ENCODE measurements at regions not wholly inside any gene's neighbourhood (a gene's known extent, or its start where the extent isn't known, plus 50 kb on each side); places are given as distances from the start of the nearest gene placed in this dataset.

DNA sequence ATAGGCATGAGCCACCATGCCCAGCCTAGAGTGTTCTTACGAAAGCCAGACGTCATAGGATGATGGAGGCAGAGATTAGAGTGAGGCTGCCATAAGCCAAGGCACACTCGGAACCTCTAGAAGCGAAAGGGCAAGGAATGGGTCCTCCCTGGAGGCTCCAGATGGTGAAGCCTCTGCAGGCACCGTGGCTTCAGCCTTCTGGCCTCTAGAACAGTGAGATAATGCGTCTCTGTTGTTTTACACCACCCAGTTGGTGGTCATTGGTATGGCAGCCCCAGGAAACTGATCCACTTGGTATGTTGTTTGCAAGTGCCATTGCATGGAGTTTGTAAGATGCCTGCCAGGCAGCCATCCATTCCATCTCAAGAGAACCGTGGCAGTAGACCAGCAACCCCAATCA, 791.0 kb downstream of the TBC1D22A start:
- no peak overlapping the region for H3K9ac ChIP-seq (ENCODE audit: insufficient read depth, low read depth, low read length)
- ChIA-PET POLR2A (no interaction called here), CTCF (ENCODE audit: low intra/inter-chr PET ratio, low total read pairs) (no interaction called here)
- FAIRE-seq (no peak), ATAC-seq (no peak), DNase-seq (ENCODE audit: low spot score) (no peak)
- no peak for TF ChIP-seq ZSCAN30 (CRISPR knock-in tag; IDR thresholded peaks at IDR 0.05)
- TF ChIP-seq, protein P1, sequence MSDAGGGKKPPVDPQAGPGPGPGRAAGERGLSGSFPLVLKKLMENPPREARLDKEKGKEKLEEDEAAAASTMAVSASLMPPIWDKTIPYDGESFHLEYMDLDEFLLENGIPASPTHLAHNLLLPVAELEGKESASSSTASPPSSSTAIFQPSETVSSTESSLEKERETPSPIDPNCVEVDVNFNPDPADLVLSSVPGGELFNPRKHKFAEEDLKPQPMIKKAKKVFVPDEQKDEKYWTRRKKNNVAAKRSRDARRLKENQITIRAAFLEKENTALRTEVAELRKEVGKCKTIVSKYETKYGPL (CRISPR knock-in tag; IDR thresholded peaks at IDR 0.05) = no peak
- TF ChIP-seq, protein P2, sequence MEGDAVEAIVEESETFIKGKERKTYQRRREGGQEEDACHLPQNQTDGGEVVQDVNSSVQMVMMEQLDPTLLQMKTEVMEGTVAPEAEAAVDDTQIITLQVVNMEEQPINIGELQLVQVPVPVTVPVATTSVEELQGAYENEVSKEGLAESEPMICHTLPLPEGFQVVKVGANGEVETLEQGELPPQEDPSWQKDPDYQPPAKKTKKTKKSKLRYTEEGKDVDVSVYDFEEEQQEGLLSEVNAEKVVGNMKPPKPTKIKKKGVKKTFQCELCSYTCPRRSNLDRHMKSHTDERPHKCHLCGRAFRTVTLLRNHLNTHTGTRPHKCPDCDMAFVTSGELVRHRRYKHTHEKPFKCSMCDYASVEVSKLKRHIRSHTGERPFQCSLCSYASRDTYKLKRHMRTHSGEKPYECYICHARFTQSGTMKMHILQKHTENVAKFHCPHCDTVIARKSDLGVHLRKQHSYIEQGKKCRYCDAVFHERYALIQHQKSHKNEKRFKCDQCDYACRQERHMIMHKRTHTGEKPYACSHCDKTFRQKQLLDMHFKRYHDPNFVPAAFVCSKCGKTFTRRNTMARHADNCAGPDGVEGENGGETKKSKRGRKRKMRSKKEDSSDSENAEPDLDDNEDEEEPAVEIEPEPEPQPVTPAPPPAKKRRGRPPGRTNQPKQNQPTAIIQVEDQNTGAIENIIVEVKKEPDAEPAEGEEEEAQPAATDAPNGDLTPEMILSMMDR (CRISPR knock-in tag; IDR thresholded peaks at IDR 0.05) = no peak
- TF ChIP-seq, protein P3, sequence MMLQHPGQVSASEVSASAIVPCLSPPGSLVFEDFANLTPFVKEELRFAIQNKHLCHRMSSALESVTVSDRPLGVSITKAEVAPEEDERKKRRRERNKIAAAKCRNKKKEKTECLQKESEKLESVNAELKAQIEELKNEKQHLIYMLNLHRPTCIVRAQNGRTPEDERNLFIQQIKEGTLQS (CRISPR knock-in tag; IDR thresholded peaks at IDR 0.05) = no peak
- TF ChIP-seq PCBP2 (optimal IDR thresholded peaks at IDR 0.05; ENCODE audit: low read depth, low read length, poor library complexity, severe bottlenecking) = no peak
- no peak for TF ChIP-seq HCFC1 (IDR thresholded peaks at IDR 0.05; ENCODE audit: low read depth, low read length)
- TF ChIP-seq, protein P4, sequence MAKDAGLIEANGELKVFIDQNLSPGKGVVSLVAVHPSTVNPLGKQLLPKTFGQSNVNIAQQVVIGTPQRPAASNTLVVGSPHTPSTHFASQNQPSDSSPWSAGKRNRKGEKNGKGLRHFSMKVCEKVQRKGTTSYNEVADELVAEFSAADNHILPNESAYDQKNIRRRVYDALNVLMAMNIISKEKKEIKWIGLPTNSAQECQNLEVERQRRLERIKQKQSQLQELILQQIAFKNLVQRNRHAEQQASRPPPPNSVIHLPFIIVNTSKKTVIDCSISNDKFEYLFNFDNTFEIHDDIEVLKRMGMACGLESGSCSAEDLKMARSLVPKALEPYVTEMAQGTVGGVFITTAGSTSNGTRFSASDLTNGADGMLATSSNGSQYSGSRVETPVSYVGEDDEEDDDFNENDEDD (CRISPR knock-in tag; IDR thresholded peaks at IDR 0.05; ENCODE audit: borderline replicate concordance) = no peak
- TF ChIP-seq ZNF354B (CRISPR knock-in tag; IDR thresholded peaks at IDR 0.05) = no peak
- no peak for TF ChIP-seq CCDC6 (CRISPR knock-in tag; IDR thresholded peaks at IDR 0.05)
- no peak overlapping the region for H3K4me2 ChIP-seq (ENCODE audit: low read depth, low read length)
- BruUV-seq (replicated peaks) = no TSS peak
- no peak overlapping the region for H2AFZ ChIP-seq (ENCODE audit: low read length)
- H3K9me3 ChIP-seq (ENCODE audit: low read length) = no peaks in the 10 kb centered on the region
- 0% methylated on average over 2 of the region's 7 CpGs for WGBS (ENCODE audit: low lambda C conversion rate)
- H3K27ac ChIP-seq (ENCODE audit: extremely low read length, insufficient read depth, low read length) = no peak overlapping the region
- intact Hi-C loops (cut with micrococcal nuclease; ENCODE audit: unreplicated experiment) (no loop called here), in situ Hi-C loops (cut with HindIII; ENCODE audit: extremely low pct_ligation_motif_present, low pct_unique_long_range_greater_than_20kb) (no loop called here)
- no peaks in the 10 kb centered on the region for H3K79me2 ChIP-seq (ENCODE audit: insufficient read depth, low read length)
- H3K36me3 ChIP-seq (replicated peaks in 1 of 2; ENCODE audit: control insufficient read depth in 1 of 2, insufficient read depth in 2 of 2, low read length in 2 of 2) = no peaks in the 10 kb centered on the region
- H3K4me1 ChIP-seq (ENCODE audit: insufficient read depth, low read length) = no peaks in the 10 kb centered on the region
- no peak overlapping the region for H3K4me3 ChIP-seq (replicated peaks in 1 of 3; ENCODE audit: insufficient read depth in 1 of 3, low read depth in 2 of 3, low read length in 3 of 3)
- no peaks in the 10 kb centered on the region for H4K20me1 ChIP-seq (ENCODE audit: insufficient read depth, low read length)
- H3K27me3 ChIP-seq (ENCODE audit: control insufficient read depth in 1 of 2, insufficient read depth in 2 of 2, low read length in 2 of 2) = peaks cover 1 to 40% of the 10 kb centered on the region in 2 experiments; a peak in 4 of 5 replicates

Measured in HepG2 (cell line).